Activated naive CD4-positive, alpha-beta T cell treated with anti-CD3 and anti-CD28 coated beads, Interleukin-2, amount 50 U/mL, for 24 hours (primary cell): ENCODE measurements at regions not wholly inside any gene's neighbourhood (a gene's known extent, or its start where the extent isn't known, plus 50 kb on each side); places are given as distances from the start of the nearest gene placed in this dataset.
A peak's percentile ranks its signal among the peaks of the same experiment; 100 is the strongest.

ENCODE experiments used
- H3K27ac Mint-ChIP-seq: one replicate; pipeline ENCODE4 v1.8.0; 2021; ENCODE audit warnings: mild to moderate bottlenecking, mixed read lengths
- H3K27me3 Mint-ChIP-seq: one replicate; pipeline ENCODE4 v1.8.0; 2021; ENCODE audit warnings: mixed read lengths
- H3K36me3 Mint-ChIP-seq: one replicate; pipeline ENCODE4 v1.8.0; 2021; ENCODE audit warnings: mixed read lengths
- H3K4me1 Mint-ChIP-seq: one replicate; pipeline ENCODE4 v1.8.0; 2021; ENCODE audit warnings: mixed read lengths
- H3K4me3 Mint-ChIP-seq: one replicate; pipeline ENCODE4 v1.8.0; 2021; ENCODE audit warnings: mild to moderate bottlenecking, mixed read lengths
- H3K9me3 Mint-ChIP-seq: one replicate; pipeline ENCODE4 v1.8.0; 2021; ENCODE audit warnings: mixed read lengths

DNA sequence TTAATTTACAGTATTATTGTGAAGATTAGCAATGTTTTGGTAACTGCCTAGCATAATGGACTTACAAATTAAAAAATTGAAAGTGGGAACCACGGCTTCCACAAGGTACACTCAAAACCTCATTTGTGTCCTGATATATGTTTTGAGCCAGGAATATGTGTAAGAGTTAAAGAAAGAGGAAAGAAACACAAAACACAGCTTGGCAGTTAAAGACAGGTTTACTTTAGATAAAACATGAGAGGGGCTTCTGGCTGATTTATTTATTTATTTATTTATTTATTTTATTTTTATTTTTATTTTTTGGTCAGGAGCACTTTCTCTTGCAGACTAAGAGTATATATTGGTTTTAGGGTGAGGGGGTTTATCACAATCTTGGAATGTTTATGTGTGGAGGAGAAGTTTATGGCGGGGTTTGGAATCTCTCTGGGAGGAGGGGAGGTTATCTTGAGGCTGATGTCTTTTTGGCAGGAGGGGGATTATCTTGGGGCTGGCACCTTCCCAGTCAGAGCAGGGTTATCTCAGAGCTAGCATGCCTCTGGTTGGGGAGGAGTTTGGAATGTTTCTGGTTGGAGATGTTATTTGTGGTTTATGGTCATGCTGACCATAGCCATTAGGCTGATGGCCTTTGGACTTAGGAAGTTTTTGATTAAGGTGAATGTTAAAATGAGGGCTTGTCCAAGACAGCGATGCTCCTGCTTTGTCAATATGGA lies 436.7 kb downstream of the DAD1 start:
- H3K36me3 Mint-ChIP-seq, result no peaks in the 10 kb centered on the region
- H3K4me3 Mint-ChIP-seq, result peak overlapping the region; percentile 11
- peaks cover 7% of the 10 kb centered on the region for H3K4me1 Mint-ChIP-seq
- H3K27me3 Mint-ChIP-seq, result no peaks in the 10 kb centered on the region
- H3K27ac Mint-ChIP-seq, result peak overlapping the region; percentile 68
- H3K9me3 Mint-ChIP-seq, result no peaks in the 10 kb centered on the region

DNA sequence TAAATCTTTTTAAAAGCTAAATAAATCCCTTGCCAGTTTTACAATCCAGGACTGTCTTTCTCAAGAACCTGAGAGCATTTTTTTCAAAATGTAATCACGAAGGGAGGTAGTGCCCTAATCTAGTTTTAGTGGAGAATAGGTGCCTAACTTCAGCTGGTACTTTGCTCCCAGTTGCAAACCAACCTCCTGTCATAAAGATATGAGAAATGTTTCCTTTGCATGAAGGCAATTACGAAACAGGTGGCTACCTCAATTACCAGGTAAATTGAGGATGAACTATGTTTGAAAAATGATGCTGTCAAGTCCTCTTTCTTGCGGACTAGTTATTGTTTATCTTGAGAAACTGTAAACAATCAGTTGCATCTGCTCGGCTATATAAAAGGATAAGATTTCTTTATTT lies 437.9 kb downstream of the DAD1 start:
- no peaks in the 10 kb centered on the region for H3K9me3 Mint-ChIP-seq
- H3K4me3 Mint-ChIP-seq, result no peak overlapping the region
- H3K27ac Mint-ChIP-seq, result no peak overlapping the region
- H3K27me3 Mint-ChIP-seq, result no peaks in the 10 kb centered on the region
- H3K36me3 Mint-ChIP-seq, result no peaks in the 10 kb centered on the region
- H3K4me1 Mint-ChIP-seq, result peaks cover 7% of the 10 kb centered on the region

DNA sequence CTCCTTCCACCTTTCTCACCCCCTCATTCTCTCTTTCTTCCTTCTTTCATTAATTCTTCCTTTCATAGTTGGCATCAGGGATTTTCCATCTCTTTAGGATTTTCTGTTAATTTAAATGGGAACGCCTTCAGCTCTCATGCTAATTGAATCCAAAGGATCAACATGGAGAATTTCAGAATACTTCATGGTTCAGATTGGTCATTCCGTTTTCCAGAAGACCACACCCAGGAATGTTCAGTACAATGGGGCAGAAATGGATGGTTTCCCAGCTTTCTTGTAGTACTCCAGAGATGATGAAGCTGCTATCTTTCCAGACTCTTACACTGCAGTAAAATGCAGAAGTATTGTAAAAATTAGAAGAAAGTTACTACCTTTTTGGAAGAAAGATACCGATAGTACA lies 440.0 kb downstream of the DAD1 start:
- H3K4me3 Mint-ChIP-seq, result no peak overlapping the region
- peaks cover 7% of the 10 kb centered on the region for H3K4me1 Mint-ChIP-seq
- no peaks in the 10 kb centered on the region for H3K9me3 Mint-ChIP-seq
- H3K27me3 Mint-ChIP-seq, result no peaks in the 10 kb centered on the region
- no peaks in the 10 kb centered on the region for H3K36me3 Mint-ChIP-seq
- H3K27ac Mint-ChIP-seq, result peak overlapping the region; percentile 41

DNA sequence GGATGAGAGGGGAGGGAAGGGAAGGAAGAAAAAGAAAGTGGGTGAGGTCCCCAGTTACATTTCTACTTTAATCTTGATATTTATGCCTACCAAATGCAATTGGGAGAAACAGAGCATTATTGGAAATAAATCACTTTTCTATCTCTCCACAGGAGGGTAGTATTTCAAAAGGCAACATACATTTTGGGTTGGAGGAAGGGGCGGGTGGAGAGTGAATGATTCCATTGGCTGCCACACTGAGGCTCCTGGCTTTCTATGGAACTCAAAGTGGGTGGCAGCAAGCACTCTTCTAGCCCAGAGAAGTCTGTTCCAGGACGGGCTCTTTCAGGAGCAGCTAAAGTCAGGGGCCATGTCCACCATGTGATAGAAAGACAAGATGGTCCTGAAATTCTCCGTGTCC lies 441.3 kb downstream of the DAD1 start:
- Mint-ChIP-seq H3K36me3 (no peaks in the 10 kb centered on the region), H3K4me3 (peak overlapping the region; percentile 80), H3K9me3 (no peaks in the 10 kb centered on the region), H3K27me3 (no peaks in the 10 kb centered on the region), H3K27ac (peak overlapping the region; percentile 93), H3K4me1 (peaks cover 4% of the 10 kb centered on the region)

DNA sequence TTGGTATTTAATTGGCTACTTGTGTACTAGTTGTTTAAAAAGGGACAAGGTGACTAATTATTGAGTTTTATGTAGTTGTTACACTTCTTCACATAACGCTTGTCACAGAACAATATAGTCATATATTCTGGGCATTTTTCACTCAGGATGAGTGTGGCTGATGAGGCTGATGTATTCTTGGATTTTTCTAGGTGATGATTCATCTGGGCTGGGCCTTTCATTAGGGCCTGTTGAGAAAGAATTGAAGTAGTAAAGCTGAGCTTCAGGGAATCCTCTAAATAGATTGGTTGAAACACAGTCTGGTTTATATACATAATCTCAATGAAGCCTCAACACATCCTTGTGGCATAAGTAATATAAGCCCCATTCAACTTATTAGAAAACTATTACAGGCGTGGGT lies 445.7 kb downstream of the DAD1 start:
- Mint-ChIP-seq H3K4me3 (no peak overlapping the region), H3K27me3 (no peaks in the 10 kb centered on the region), H3K27ac (no peak overlapping the region), H3K9me3 (no peaks in the 10 kb centered on the region), H3K4me1 (no peaks in the 10 kb centered on the region), H3K36me3 (no peaks in the 10 kb centered on the region)

DNA sequence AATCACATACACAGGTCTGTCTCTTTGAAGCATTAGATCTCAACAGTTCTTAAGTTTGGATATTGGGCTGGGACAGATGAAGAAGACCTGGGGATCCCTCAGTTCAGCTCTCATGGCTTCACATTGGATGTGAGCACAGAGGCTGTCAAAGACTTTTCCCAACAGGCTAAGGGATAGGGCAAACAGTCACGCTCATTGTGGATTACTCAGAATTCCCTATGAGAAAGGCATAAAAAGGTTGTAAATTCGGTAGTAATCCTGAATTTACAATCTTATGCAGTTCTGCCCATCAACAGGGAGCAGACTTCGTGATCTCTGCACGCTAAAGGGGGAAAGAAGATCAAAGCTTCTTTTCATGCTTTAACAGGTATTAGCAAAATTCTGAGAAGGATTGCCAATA lies 448.4 kb downstream of the DAD1 start:
- Mint-ChIP-seq H3K27me3 (no peaks in the 10 kb centered on the region), H3K4me1 (no peaks in the 10 kb centered on the region), H3K4me3 (no peak overlapping the region), H3K36me3 (no peaks in the 10 kb centered on the region), H3K27ac (no peak overlapping the region), H3K9me3 (no peaks in the 10 kb centered on the region)

DNA sequence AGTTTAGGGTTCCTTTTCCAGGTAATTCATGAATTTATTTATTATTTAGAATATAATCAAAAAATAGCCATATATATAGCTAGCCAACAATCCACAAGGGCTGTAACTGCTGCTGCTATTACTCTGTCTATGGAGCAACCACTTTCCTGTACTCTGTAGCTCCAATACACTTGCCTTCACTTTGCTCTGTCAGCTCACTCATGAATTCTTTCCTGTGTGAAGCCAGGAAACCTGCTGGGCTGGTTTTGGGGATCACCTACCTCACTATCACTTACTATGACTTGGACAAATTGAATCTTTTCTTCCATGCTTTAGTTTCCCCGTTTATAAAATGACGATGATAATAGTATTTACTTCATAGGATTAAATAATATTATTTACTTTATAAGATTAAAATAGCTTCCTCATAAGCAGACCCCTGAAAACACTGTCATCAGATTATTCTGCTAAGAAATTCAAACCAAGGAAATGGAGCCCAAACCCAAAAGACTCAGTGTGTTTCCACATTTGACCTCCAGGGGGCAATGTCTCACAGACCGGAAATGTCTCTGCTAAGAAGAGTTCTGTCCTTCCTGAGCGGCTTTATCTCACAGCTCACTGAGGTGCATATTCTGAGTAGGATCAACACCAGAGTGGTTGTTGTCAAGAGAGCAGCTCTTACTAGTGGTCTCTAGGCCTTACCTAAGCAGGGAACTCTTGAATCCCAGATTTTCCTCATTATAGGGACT lies 457.1 kb downstream of the DAD1 start:
- Mint-ChIP-seq H3K9me3 (no peaks in the 10 kb centered on the region), H3K4me1 (no peaks in the 10 kb centered on the region), H3K4me3 (no peak overlapping the region), H3K27me3 (no peaks in the 10 kb centered on the region), H3K27ac (no peak overlapping the region), H3K36me3 (no peaks in the 10 kb centered on the region)

DNA sequence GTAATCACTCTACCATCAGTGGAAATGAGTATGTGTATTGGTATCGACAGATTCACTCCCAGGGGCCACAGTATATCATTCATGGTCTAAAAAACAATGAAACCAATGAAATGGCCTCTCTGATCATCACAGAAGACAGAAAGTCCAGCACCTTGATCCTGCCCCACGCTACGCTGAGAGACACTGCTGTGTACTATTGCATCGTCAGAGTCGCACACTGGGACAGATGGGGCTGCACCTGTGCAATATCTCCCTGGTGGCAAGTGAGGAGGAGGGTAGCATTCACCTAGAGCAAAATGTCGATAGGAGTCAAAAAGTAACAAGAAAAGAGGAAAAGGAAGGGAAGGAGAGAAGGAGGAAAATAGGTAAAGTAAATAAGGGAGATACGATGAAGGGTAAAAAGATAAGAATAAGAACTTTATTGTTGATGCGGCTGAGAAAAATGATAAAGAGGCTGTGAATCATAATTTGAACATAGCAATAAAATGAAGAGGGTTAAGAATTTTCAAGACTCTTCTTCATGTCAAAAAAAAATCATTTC lies 450.5 kb upstream of the OR4E1 start:
- Mint-ChIP-seq H3K4me3 (peak overlapping the region; percentile 76), H3K4me1 (peaks cover 18% of the 10 kb centered on the region), H3K9me3 (no peaks in the 10 kb centered on the region), H3K27ac (peak overlapping the region; percentile 70), H3K27me3 (no peaks in the 10 kb centered on the region), H3K36me3 (no peaks in the 10 kb centered on the region)

DNA sequence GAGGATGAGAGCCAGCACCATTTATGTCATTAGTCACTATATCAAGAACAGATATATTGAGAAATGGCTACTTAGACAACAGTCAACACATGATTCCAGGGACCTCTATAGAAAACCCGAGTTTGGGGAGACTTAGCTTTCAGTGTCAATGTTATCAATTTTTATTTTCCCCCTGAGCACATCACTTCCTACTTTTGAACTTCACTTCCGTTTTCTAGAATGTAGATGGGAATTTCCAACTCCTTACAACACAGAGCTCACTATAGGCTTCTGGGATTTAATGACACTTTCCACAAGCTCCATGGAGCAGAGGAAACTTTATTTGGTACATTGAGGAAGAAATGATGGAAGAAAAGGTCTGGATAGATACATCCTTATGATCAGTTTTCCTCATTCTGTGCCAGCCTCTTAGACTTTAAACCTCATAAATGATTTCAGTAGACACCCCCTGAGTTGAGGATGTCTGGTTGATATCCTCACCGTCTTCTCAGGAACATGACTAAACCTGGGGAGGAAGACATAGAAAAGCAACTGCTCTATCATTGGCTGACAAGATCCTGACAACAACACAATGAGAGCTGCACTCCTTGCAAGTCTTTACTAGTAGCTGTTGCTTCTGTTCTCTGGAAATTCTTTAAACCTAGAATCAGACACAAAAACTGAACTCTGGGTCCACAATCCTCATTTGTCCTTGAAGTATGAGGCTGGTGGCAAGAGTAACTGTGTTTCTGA lies 449.4 kb upstream of the OR4E1 start:
- no peaks in the 10 kb centered on the region for H3K9me3 Mint-ChIP-seq
- peak overlapping the region; percentile 76 for H3K4me3 Mint-ChIP-seq
- no peaks in the 10 kb centered on the region for H3K36me3 Mint-ChIP-seq
- H3K27ac Mint-ChIP-seq, result peak overlapping the region; percentile 88
- H3K27me3 Mint-ChIP-seq, result no peaks in the 10 kb centered on the region
- peaks cover 18% of the 10 kb centered on the region for H3K4me1 Mint-ChIP-seq

DNA sequence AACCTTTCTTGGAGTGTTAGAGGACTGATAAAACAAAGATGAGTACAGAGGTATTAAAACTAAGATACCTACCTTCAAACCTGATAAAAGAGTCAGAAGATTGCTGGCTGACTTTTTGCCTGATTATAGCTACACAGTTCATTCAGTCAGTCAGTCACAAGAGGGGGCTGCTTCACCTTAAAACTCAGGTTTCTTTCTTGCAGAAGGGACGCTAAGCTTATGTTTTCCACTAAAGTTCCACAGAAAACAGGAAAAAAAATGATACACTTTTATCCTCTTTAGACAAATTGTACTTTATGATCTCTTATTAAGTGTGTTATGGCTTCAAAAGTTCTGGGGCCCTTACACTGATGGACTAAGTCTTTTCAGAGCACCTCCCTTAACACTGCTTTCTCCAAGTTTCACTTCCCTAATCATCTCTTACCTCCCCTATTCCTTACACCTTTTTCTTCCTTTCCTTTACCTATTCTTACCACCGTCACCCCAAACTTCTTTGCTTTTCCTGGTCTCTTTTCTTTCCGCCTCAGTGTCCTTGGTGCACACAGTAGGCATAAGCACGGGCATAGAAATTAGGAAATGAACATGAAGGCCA lies 448.7 kb upstream of the OR4E1 start:
- no peaks in the 10 kb centered on the region for H3K27me3 Mint-ChIP-seq
- H3K27ac Mint-ChIP-seq, result peak overlapping the region; percentile 88
- no peaks in the 10 kb centered on the region for H3K9me3 Mint-ChIP-seq
- H3K4me1 Mint-ChIP-seq, result peaks cover 18% of the 10 kb centered on the region
- no peaks in the 10 kb centered on the region for H3K36me3 Mint-ChIP-seq
- H3K4me3 Mint-ChIP-seq, result peak overlapping the region; percentile 76

DNA sequence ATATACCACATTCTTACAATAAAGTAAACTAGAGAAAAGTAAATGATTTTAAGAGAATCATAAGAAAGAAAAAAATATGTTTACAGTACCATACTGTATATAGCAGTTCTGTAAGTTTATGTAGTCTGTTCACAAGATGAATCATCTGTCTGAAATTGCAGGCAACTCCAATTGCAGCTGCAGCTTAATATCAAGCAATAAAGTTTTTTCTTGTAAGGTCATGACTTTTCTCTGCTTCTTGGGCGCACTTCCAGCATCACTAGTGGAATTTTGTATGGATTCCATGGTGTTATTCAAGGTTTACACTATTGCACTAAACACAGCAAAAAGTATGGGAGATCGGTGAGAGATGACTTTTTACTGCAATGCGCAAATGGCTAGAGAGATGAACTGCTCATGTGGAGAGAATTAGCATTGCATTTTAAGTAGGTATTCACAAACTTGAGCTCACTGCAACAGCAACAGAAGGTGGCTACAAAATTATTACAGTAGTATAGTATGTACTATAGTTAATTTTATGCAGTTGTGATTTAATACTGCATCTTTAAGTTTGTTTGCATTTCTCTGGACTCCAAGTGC lies 445.4 kb upstream of the OR4E1 start:
- H3K9me3 Mint-ChIP-seq, result no peaks in the 10 kb centered on the region
- peak overlapping the region; percentile 68 for H3K4me3 Mint-ChIP-seq
- H3K36me3 Mint-ChIP-seq, result no peaks in the 10 kb centered on the region
- H3K27me3 Mint-ChIP-seq, result no peaks in the 10 kb centered on the region
- peak overlapping the region; percentile 84 for H3K27ac Mint-ChIP-seq
- H3K4me1 Mint-ChIP-seq, result peaks cover 20% of the 10 kb centered on the region

DNA sequence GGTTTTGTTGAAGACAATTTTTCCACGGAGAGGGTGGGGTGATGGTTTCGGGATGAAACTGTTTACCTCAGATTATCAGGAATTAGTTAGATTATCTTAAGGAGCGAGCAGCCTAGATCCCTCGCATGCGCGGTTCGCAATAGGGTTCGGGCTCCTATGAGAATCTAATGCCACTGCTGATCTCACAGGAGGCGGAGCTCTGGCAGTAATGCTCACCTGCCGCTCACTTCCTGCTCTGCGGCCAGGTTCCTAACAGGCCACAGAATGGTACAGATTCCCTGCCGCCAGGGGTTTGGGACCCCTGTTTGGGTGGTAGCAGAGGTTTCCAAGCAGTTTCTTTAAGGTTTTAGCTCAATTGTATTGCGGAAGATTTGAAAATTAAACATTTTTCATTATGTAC lies 439.8 kb upstream of the OR4E1 start:
- Mint-ChIP-seq H3K9me3 (no peaks in the 10 kb centered on the region), H3K36me3 (no peaks in the 10 kb centered on the region), H3K4me1 (peaks cover 16% of the 10 kb centered on the region), H3K27me3 (no peaks in the 10 kb centered on the region), H3K27ac (peak overlapping the region; percentile 68), H3K4me3 (peak overlapping the region; percentile 70)

DNA sequence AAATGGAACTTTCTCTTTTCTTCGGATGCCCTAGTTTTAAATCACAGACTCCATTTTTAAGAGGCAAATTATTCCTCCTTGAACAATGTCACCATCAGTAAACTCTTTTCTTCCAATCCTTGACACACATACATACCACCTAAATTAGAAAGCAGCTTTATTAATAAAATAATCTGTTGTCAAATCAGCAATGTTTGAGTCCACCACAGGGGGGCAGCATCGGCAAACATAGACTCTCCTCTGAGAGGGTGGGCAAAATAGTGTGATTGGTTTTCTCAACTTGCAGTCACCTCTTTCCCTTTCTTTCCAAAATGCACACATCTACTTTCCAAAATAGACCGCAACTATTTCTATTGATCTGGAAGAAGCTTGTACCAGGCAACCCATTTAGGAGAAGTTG lies 438.4 kb upstream of the OR4E1 start:
- Mint-ChIP-seq H3K9me3 (no peaks in the 10 kb centered on the region), H3K4me3 (peak overlapping the region; percentile 79), H3K27me3 (no peaks in the 10 kb centered on the region), H3K27ac (peak overlapping the region; percentile 89), H3K4me1 (peaks cover 20% of the 10 kb centered on the region), H3K36me3 (no peaks in the 10 kb centered on the region)

DNA sequence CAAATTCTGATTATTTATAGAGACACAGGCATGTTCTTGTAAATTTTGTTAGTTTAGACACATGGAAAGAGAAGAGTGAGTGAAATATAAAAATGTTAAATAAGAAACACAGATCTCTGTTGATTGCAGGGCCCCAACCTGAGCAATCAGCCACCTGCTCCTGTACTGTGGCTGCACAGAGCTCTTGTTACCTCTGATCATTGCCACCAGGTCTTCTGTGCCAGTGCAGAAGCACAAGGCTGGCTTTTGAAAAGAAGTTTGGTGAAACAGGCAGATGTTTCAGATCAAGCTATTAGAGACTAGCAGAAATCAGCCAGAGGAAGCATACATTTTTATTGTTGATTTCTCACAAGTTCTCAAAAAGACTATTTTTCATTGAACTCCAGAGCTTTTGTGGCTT lies 434.1 kb upstream of the OR4E1 start:
- peak overlapping the region; percentile 73 for H3K27ac Mint-ChIP-seq
- no peaks in the 10 kb centered on the region for H3K36me3 Mint-ChIP-seq
- H3K9me3 Mint-ChIP-seq, result no peaks in the 10 kb centered on the region
- H3K4me3 Mint-ChIP-seq, result peak overlapping the region; percentile 57
- peaks cover 14% of the 10 kb centered on the region for H3K4me1 Mint-ChIP-seq
- no peaks in the 10 kb centered on the region for H3K27me3 Mint-ChIP-seq
